ENCODE measurements at regions not wholly inside any gene's neighbourhood (a gene's known extent, or its start where the extent isn't known, plus 50 kb on each side); places are given as distances from the start of the nearest gene placed in this dataset.

DNA sequence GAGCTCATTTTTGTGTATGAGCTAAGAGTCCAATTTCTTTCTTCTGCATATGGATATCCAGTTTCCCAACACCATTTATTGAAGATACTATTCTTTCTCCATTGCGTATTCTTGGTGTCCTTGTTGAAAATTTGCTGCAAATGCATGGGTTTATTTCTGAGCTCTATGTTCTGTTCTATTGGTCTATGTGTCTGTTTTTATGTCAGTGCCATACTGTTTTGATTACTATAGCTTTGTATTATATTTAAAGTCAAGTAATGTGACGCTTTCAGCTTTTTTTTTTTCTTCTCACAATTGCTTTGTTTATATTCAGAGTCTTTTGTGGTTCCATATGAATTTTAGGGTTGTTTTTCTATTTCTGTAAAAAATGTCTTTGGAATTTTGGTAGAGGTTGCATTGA, 247.1 kb upstream of the TBX3 start:
- no peak for TF ChIP-seq POLR2AphosphoS5 (IDR thresholded peaks at IDR 0.05)
- TF ChIP-seq, protein P1, sequence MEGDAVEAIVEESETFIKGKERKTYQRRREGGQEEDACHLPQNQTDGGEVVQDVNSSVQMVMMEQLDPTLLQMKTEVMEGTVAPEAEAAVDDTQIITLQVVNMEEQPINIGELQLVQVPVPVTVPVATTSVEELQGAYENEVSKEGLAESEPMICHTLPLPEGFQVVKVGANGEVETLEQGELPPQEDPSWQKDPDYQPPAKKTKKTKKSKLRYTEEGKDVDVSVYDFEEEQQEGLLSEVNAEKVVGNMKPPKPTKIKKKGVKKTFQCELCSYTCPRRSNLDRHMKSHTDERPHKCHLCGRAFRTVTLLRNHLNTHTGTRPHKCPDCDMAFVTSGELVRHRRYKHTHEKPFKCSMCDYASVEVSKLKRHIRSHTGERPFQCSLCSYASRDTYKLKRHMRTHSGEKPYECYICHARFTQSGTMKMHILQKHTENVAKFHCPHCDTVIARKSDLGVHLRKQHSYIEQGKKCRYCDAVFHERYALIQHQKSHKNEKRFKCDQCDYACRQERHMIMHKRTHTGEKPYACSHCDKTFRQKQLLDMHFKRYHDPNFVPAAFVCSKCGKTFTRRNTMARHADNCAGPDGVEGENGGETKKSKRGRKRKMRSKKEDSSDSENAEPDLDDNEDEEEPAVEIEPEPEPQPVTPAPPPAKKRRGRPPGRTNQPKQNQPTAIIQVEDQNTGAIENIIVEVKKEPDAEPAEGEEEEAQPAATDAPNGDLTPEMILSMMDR (IDR thresholded peaks at IDR 0.05), result no peak
